OCI-LY7 (cell line): ENCODE measurements at regions not wholly inside any gene's neighbourhood (a gene's known extent, or its start where the extent isn't known, plus 50 kb on each side); places are given as distances from the start of the nearest gene placed in this dataset.

Source experiments
- BruUV-seq: library from RNA; stranded (reverse); fragments of 400-500 nt; replicated peaks from 2 replicates; lab custom pipeline; 2021; lab: Mats Ljungman, UMichigan
- CTCF ChIA-PET: fragments of 300-600 bp; sonication (Branson Sonifier 250); formaldehyde crosslinking; loops from one replicate; lab custom pipeline; 2022; ENCODE audit warnings: antibody characterized with exemption; ENCODE audit not compliant: unreplicated experiment; lab: Charles Lee
- POLR2A ChIA-PET: fragments of 300-600 bp; sonication (Branson Sonifier 250); formaldehyde crosslinking; loops from one replicate; lab custom pipeline; 2022; ENCODE audit warnings: antibody characterized with exemption; lab: Charles Lee
- DNase-seq: peaks from one replicate; pipeline ENCODE4 v3.0.0-alpha.2; 2015; ENCODE audit warnings: low spot score
- H2AFZ ChIP-seq: fragments of 200-600 bp; sonication (generic), shearing (Covaris generic); 2 replicates; pipeline ENCODE4 v1.6.1; 2014; ENCODE audit warnings: mild to moderate bottlenecking, antibody characterized with exemption, low read length, moderate library complexity
- H3K27ac ChIP-seq: fragments of 200-600 bp; sonication (generic); 2 replicates; pipeline ENCODE4 v1.5.1; 2014; ENCODE audit warnings: mixed run types, low read depth, mild to moderate bottlenecking, moderate library complexity, low read length, inconsistent platforms; ENCODE audit not compliant: poor library complexity, severe bottlenecking
- H3K36me3 ChIP-seq: fragments of 200-600 bp; sonication (generic); 2 replicates; pipeline ENCODE4 v1.6.1; 2014; ENCODE audit warnings: mild to moderate bottlenecking, antibody characterized with exemption, low read length, moderate library complexity, mixed read lengths; ENCODE audit not compliant: insufficient read depth
- H3K4me1 ChIP-seq: fragments of 200-600 bp; sonication (generic); 2 replicates; pipeline ENCODE4 v1.5.1; 2014; ENCODE audit warnings: mild to moderate bottlenecking, low read length; ENCODE audit not compliant: insufficient read depth, poor library complexity, severe bottlenecking
- H3K4me2 ChIP-seq: fragments of 200-600 bp; sonication (generic); 2 replicates; pipeline ENCODE4 v1.6.1; 2014; ENCODE audit warnings: mild to moderate bottlenecking, low read length
- H3K4me3 ChIP-seq: fragments of 200-600 bp; sonication (generic); 2 replicates; pipeline ENCODE4 v1.5.1; 2014; ENCODE audit warnings: mild to moderate bottlenecking, low read depth, low read length; ENCODE audit not compliant: poor library complexity, severe bottlenecking
- H3K79me2 ChIP-seq: fragments of 200-600 bp; sonication (generic); 2 replicates; pipeline ENCODE4 v1.6.1; 2016; ENCODE audit warnings: low read depth, mild to moderate bottlenecking, low read length, moderate library complexity, mixed read lengths; ENCODE audit not compliant: insufficient read depth
- H3K9me2 ChIP-seq: fragments of 200-600 bp; sonication (generic); 2 replicates; pipeline ENCODE4 v1.6.1; 2016; ENCODE audit warnings: mild to moderate bottlenecking, low read length, mixed read lengths; ENCODE audit not compliant: insufficient read depth
- H3K9me3 ChIP-seq: fragments of 200-600 bp; sonication (generic); 2 replicates; pipeline ENCODE4 v1.6.1; 2014; ENCODE audit warnings: mild to moderate bottlenecking, mixed run types, low read length, mixed read lengths
- H4K20me1 ChIP-seq: fragments of 200-600 bp; sonication (generic); 2 replicates; pipeline ENCODE4 v1.6.1; 2014; ENCODE audit warnings: mild to moderate bottlenecking, antibody characterized with exemption, low read length, moderate library complexity, mixed read lengths; ENCODE audit not compliant: insufficient read depth
- EZH2phosphoT487 ChIP-seq: fragments of 200-600 bp; sonication (generic); IDR thresholded peaks from 2 replicates; pipeline ENCODE4 v1.6.1; 2018; ENCODE audit warnings: low read depth, borderline replicate concordance, mild to moderate bottlenecking, mixed run types, antibody characterized with exemption, low read length, moderate library complexity, mixed read lengths
- intact Hi-C: fragments of 100-400 bp; cut with micrococcal nuclease; formaldehyde crosslinking; loops from one replicate; pipeline ENCODE4 v1.10.0; 2022; ENCODE audit not compliant: unreplicated experiment
- TF ChIP-seq, protein P1 (sequence below): fragments of 200-600 bp; sonication (generic); conservative IDR thresholded peaks from 2 replicates; pipeline ENCODE4 v1.5.1; 2014; ENCODE audit warnings: mild to moderate bottlenecking, antibody characterized with exemption, low read length, moderate library complexity, mixed read lengths

DNA sequence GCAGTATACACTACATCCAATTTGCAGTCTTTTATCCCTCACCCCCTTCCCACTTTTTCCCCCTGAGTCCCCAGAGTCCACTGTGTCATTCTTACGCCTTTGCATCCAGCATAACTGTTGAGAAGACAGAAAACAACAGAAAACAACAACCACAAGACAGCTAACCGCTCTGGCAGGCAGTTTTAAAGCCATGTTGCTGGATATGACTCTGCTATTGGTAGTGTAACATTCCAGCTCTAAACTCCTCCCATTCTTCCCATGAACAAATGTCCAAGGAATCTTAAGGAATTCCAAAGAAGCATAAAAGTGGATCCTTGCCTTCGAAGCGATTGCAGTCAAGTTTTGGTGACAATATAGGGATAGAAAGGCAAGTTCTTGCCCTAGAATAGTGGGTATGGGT, 599.1 kb downstream of the NYAP2 start:
- H2AFZ ChIP-seq, result no peak overlapping the region
- intact Hi-C loops, result no loop called here
- H3K36me3 ChIP-seq, result no peaks in the 10 kb centered on the region
- no peak overlapping the region for H3K27ac ChIP-seq
- ChIA-PET POLR2A (no interaction called here), CTCF (no interaction called here)
- H3K9me3 ChIP-seq, result no peaks in the 10 kb centered on the region
- H3K4me3 ChIP-seq, result no peak overlapping the region
- DNase-seq, result no peak
- H3K79me2 ChIP-seq, result no peaks in the 10 kb centered on the region
- H3K4me1 ChIP-seq, result no peaks in the 10 kb centered on the region
- no peaks in the 10 kb centered on the region for H3K9me2 ChIP-seq
- TF ChIP-seq EZH2phosphoT487, result no peak
- TF ChIP-seq, protein P1, sequence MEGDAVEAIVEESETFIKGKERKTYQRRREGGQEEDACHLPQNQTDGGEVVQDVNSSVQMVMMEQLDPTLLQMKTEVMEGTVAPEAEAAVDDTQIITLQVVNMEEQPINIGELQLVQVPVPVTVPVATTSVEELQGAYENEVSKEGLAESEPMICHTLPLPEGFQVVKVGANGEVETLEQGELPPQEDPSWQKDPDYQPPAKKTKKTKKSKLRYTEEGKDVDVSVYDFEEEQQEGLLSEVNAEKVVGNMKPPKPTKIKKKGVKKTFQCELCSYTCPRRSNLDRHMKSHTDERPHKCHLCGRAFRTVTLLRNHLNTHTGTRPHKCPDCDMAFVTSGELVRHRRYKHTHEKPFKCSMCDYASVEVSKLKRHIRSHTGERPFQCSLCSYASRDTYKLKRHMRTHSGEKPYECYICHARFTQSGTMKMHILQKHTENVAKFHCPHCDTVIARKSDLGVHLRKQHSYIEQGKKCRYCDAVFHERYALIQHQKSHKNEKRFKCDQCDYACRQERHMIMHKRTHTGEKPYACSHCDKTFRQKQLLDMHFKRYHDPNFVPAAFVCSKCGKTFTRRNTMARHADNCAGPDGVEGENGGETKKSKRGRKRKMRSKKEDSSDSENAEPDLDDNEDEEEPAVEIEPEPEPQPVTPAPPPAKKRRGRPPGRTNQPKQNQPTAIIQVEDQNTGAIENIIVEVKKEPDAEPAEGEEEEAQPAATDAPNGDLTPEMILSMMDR, result no peak
- no peaks in the 10 kb centered on the region for H4K20me1 ChIP-seq
- no TSS peak for BruUV-seq
- no peak overlapping the region for H3K4me2 ChIP-seq

DNA sequence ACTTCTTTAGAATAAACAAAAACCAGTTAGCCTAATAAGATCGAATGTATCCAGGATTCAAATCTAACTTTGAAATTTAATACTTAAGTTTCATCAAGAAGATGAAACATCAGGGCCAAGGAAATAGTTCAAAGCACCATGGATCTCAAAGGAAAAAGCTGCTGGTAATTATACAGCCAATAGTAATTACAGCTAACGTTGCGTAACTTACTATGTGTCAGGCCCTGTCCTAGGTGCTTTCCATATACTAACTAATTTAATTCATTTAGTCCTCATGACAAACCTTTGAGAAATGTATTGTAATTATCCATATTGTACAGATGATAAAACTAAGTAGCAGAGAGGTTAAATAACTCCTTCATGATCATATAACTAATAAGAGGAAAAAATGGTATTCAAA, 598.6 kb downstream of the NYAP2 start:
- TF ChIP-seq, protein P1, result no peak
- no peak for TF ChIP-seq EZH2phosphoT487
- Histone ChIP-seq H2AFZ (no peak overlapping the region), H3K4me2 (no peak overlapping the region), H4K20me1 (no peaks in the 10 kb centered on the region), H3K9me2 (no peaks in the 10 kb centered on the region), H3K79me2 (no peaks in the 10 kb centered on the region), H3K36me3 (no peaks in the 10 kb centered on the region), H3K27ac (no peak overlapping the region), H3K4me1 (no peaks in the 10 kb centered on the region), H3K9me3 (no peaks in the 10 kb centered on the region), H3K4me3 (no peak overlapping the region)
- intact Hi-C loops, result no loop called here
- POLR2A ChIA-PET, result no interaction called here
- DNase-seq, result no peak
- CTCF ChIA-PET, result no interaction called here
- BruUV-seq, result no TSS peak

DNA sequence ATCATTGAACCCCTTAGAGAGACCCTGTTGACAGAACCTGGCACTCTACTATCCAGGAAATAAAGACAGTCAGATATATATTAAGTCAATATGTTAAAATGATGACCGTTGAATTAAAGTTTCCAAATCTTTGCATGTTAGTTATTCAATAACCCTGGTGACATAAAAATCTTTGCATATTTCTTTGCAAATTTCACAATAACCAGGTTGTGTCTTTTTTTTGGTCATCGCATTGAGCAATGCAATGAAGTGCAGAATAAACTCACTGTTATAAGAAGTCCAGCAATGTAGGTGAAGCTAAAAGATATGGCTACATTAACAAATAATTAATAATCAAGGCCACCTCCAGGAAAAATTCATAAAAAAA, 596.9 kb downstream of the NYAP2 start:
- Histone ChIP-seq H2AFZ (no peak overlapping the region), H3K36me3 (no peaks in the 10 kb centered on the region), H4K20me1 (no peaks in the 10 kb centered on the region), H3K27ac (no peak overlapping the region), H3K9me3 (no peaks in the 10 kb centered on the region), H3K4me1 (no peaks in the 10 kb centered on the region), H3K4me2 (no peak overlapping the region), H3K4me3 (no peak overlapping the region), H3K79me2 (no peaks in the 10 kb centered on the region), H3K9me2 (no peaks in the 10 kb centered on the region)
- ChIA-PET POLR2A (interaction anchor here (0.7 kb wide), 1 partner anchor 29 kb away, joined by 3 read pairs; no protein-coding TSS in a partner anchor), CTCF (no interaction called here)
- DNase-seq, result no peak
- intact Hi-C loops, result no loop called here
- no TSS peak for BruUV-seq
- TF ChIP-seq EZH2phosphoT487, result no peak
- TF ChIP-seq, protein P1, result no peak
